H9 (cell line): ENCODE measurements at regions not wholly inside any gene's neighbourhood (a gene's known extent, or its start where the extent isn't known, plus 50 kb on each side); places are given as distances from the start of the nearest gene placed in this dataset.

Experiments
- DNase-seq: peaks from one replicate; pipeline ENCODE4 v3.0.0-alpha.2; 2017
- H2AFZ ChIP-seq: one replicate; pipeline ENCODE4 v1.6.1; 2013; ENCODE audit warnings: mild to moderate bottlenecking, low read length, control low read depth, moderate library complexity
- H2AK5ac ChIP-seq: 2 replicates; pipeline ENCODE4 v1.6.1; 2013; ENCODE audit warnings: low read length, control low read depth, mixed read lengths; ENCODE audit not compliant: insufficient read length
- H2BK120ac ChIP-seq: one replicate; pipeline ENCODE4 v1.6.1; 2013; ENCODE audit warnings: low read depth, mild to moderate bottlenecking, low read length, control low read depth, inconsistent platforms; ENCODE audit not compliant: poor library complexity, severe bottlenecking
- H2BK12ac ChIP-seq: 2 replicates; pipeline ENCODE4 v1.6.1; 2013; ENCODE audit warnings: low read length, control low read depth, mixed read lengths, low read depth; ENCODE audit not compliant: insufficient read length
- H2BK15ac ChIP-seq: 2 replicates; pipeline ENCODE4 v1.6.1; 2013; ENCODE audit warnings: low read depth, low read length, control low read depth
- H2BK20ac ChIP-seq: one replicate; pipeline ENCODE4 v1.6.1; 2013; ENCODE audit warnings: low read depth, mild to moderate bottlenecking, low read length, control low read depth, inconsistent platforms; ENCODE audit not compliant: poor library complexity, severe bottlenecking
- H2BK5ac ChIP-seq: 2 replicates; pipeline ENCODE4 v1.6.1; 2013; ENCODE audit warnings: low read length, control low read depth, mixed read lengths; ENCODE audit not compliant: insufficient read length
- H3K14ac ChIP-seq: 2 replicates; pipeline ENCODE4 v1.6.1; 2013; ENCODE audit warnings: low read length, control low read depth; ENCODE audit not compliant: insufficient read depth
- H3K18ac ChIP-seq: 2 replicates; pipeline ENCODE4 v1.6.1; 2013; ENCODE audit warnings: low read depth, mild to moderate bottlenecking, mixed read lengths, low read length, control low read depth; ENCODE audit not compliant: insufficient read length
- H3K23ac ChIP-seq: 2 replicates; pipeline ENCODE4 v1.6.1; 2013; ENCODE audit warnings: low read length, control low read depth, mixed read lengths, low read depth; ENCODE audit not compliant: insufficient read length
- H3K23me2 ChIP-seq: 2 replicates; pipeline ENCODE4 v1.6.1; 2013; ENCODE audit warnings: low read depth, mild to moderate bottlenecking, mixed read lengths, low read length, control low read depth; ENCODE audit not compliant: insufficient read length, poor library complexity, severe bottlenecking
- H3K27ac ChIP-seq: 2 replicates; pipeline ENCODE4 v1.5.1; 2013; ENCODE audit warnings: low read length, control low read depth, mixed read lengths, low read depth; ENCODE audit not compliant: insufficient read length
- H3K27me3 ChIP-seq: 2 replicates; pipeline ENCODE4 v1.6.1; 2013; ENCODE audit warnings: low read length, control low read depth, inconsistent platforms; ENCODE audit not compliant: insufficient read depth
- H3K4ac ChIP-seq: 2 replicates; pipeline ENCODE4 v1.6.1; 2013; ENCODE audit warnings: low read depth, mild to moderate bottlenecking, control low read depth, inconsistent platforms, low read length, moderate library complexity
- H3K4me1 ChIP-seq: 2 replicates; pipeline ENCODE4 v1.6.1; 2013; ENCODE audit warnings: low read length, control low read depth, inconsistent platforms; ENCODE audit not compliant: insufficient read depth
- H3K4me2 ChIP-seq: 2 replicates; pipeline ENCODE4 v1.6.1; 2013; ENCODE audit warnings: low read length, control low read depth, mixed read lengths; ENCODE audit not compliant: insufficient read length, insufficient read depth
- H3K56ac ChIP-seq: 2 replicates; pipeline ENCODE4 v1.6.1; 2013; ENCODE audit warnings: low read depth, mild to moderate bottlenecking, mixed read lengths, low read length, control low read depth; ENCODE audit not compliant: insufficient read length
- H3K79me1 ChIP-seq: 2 replicates; pipeline ENCODE4 v1.6.1; 2013; ENCODE audit warnings: low read depth, mild to moderate bottlenecking, moderate library complexity, low read length, control low read depth, inconsistent platforms; ENCODE audit not compliant: insufficient read depth, poor library complexity, severe bottlenecking
- H3K79me2 ChIP-seq: 2 replicates; pipeline ENCODE4 v1.6.1; 2013; ENCODE audit warnings: low read length, control low read depth, inconsistent platforms; ENCODE audit not compliant: insufficient read depth
- H3K9ac ChIP-seq: 2 replicates; pipeline ENCODE4 v1.6.1; 2013; ENCODE audit warnings: low read length, control low read depth, mixed read lengths; ENCODE audit not compliant: insufficient read length; ENCODE audit errors: extremely low read depth
- H3K9me3 ChIP-seq: one replicate; pipeline ENCODE4 v1.6.1; 2013; ENCODE audit warnings: low read depth, low read length, inconsistent platforms; ENCODE audit not compliant: control insufficient read depth
- H3T11ph ChIP-seq: one replicate; pipeline ENCODE4 v1.6.1; 2013; ENCODE audit warnings: mild to moderate bottlenecking, low read length, control low read depth, inconsistent platforms
- H4K20me1 ChIP-seq: one replicate; pipeline ENCODE4 v1.6.1; 2013; ENCODE audit not compliant: control insufficient read depth, insufficient read length, insufficient read depth
- H4K5ac ChIP-seq: 2 replicates; pipeline ENCODE4 v1.6.1; 2013; ENCODE audit warnings: low read depth, mild to moderate bottlenecking, mixed read lengths, low read length, control low read depth; ENCODE audit not compliant: insufficient read length
- H4K8ac ChIP-seq: replicated peaks from 2 replicates; pipeline ENCODE4 v1.6.1; 2013; ENCODE audit warnings: low read length, control low read depth, mixed read lengths, low read depth; ENCODE audit not compliant: insufficient read length
- H4K91ac ChIP-seq: 2 replicates; pipeline ENCODE4 v1.6.1; 2013; ENCODE audit warnings: low read depth, mild to moderate bottlenecking, moderate library complexity, mixed read lengths, low read length, control low read depth; ENCODE audit not compliant: insufficient read length
- H3K27ac Mint-ChIP-seq, 3 experiments: 2 replicates in 2 of 3; 3 replicates in 1 of 3; pipeline ENCODE4 v1.8.0; 2020 to 2021; ENCODE audit warnings: mixed read lengths in 3 of 3, mild to moderate bottlenecking in 1 of 3, moderate library complexity in 1 of 3
- H3K27me3 Mint-ChIP-seq: 2 replicates; pipeline ENCODE4 v1.8.0; 2021; ENCODE audit warnings: low read depth, mild to moderate bottlenecking, moderate library complexity, mixed read lengths
- H3K36me3 Mint-ChIP-seq, 3 experiments: 2 replicates in 2 of 3; 3 replicates in 1 of 3; pipeline ENCODE4 v1.8.0; 2020 to 2021; ENCODE audit warnings: low read depth in 3 of 3, mixed read lengths in 3 of 3; ENCODE audit not compliant: insufficient read depth in 1 of 3
- H3K4me1 Mint-ChIP-seq, 2 experiments: 2 replicates each; pipeline ENCODE4 v1.8.0; 2020; ENCODE audit warnings: mixed read lengths in 2 of 2
- H3K4me3 Mint-ChIP-seq, 2 experiments: 2 replicates in 1 of 2; 3 replicates in 1 of 2; pipeline ENCODE4 v1.8.0; 2020 to 2021; ENCODE audit warnings: mild to moderate bottlenecking in 2 of 2, mixed read lengths in 2 of 2, moderate library complexity in 1 of 2
- H3K9me3 Mint-ChIP-seq, 2 experiments: 2 replicates in 1 of 2; 3 replicates in 1 of 2; pipeline ENCODE4 v1.8.0; 2020; ENCODE audit warnings: mild to moderate bottlenecking in 2 of 2, mixed read lengths in 2 of 2, moderate library complexity in 1 of 2
- CTCF ChIP-seq: fragments of 200-600 bp; sonication (generic); conservative IDR thresholded peaks from 3 replicates; pipeline ENCODE4 v1.8.0; 2021; ENCODE audit warnings: antibody characterized with exemption, mild to moderate bottlenecking
- WGBS: extraction: QIAGEN DNeasy Blood & Tissue Kit; methylation state at CpG from one replicate; pipeline ENCODE4 v1.1.7; 2013; ENCODE audit warnings: missing lambda C conversion rate, low lambda C conversion rate, mixed read lengths; ENCODE audit not compliant: insufficient read length; ENCODE audit errors: extremely low coverage; 5-methylcytosine and 5-hydroxymethylcytosine counted together

GRCh38 chr2:216944733-216945132 lies 84.9 kb upstream of the TNP1 start:
- no CpG with 5 or more reads among the region's 4 CpGs for WGBS
- no peak overlapping the region for H3K56ac ChIP-seq

More at GRCh38 chr2:216944733-216945132, 84.9 kb upstream of the TNP1 start:
- H3K18ac ChIP-seq: no peak overlapping the region
- H3T11ph ChIP-seq: no peak overlapping the region
- no peak overlapping the region for H2BK15ac ChIP-seq
- no peak overlapping the region for H2BK20ac ChIP-seq
- no peaks in the 10 kb centered on the region for H3K9me3 ChIP-seq
- peaks cover 10% of the 10 kb centered on the region for H3K27me3 Mint-ChIP-seq
- no peak overlapping the region for H2AK5ac ChIP-seq
- H3K27ac ChIP-seq: no peak overlapping the region
- H3K79me2 ChIP-seq: no peaks in the 10 kb centered on the region
- peaks cover 0 to 5% of the 10 kb centered on the region in 2 experiments; a peak in 4 of 5 replicates for H3K9me3 Mint-ChIP-seq
- H2BK120ac ChIP-seq: no peak overlapping the region
- no peak overlapping the region for H3K14ac ChIP-seq
- H3K9ac ChIP-seq: no peak overlapping the region
- H4K5ac ChIP-seq: no peak overlapping the region
- no peaks in the 10 kb centered on the region for H3K36me3 Mint-ChIP-seq
- DNase-seq: no peak
- no peak overlapping the region for H2BK12ac ChIP-seq
- TF ChIP-seq CTCF: no peak
- H3K27me3 ChIP-seq: no peaks in the 10 kb centered on the region
- no peak overlapping the region for H2BK5ac ChIP-seq
- H3K27ac Mint-ChIP-seq: no peak overlapping the region
- no peak overlapping the region for H3K23ac ChIP-seq
- no peak overlapping the region for H3K4me3 Mint-ChIP-seq
- H3K4me1 Mint-ChIP-seq: no peaks in the 10 kb centered on the region
- H3K4me1 ChIP-seq: no peaks in the 10 kb centered on the region
- H3K79me1 ChIP-seq: no peaks in the 10 kb centered on the region
- no peak overlapping the region for H4K91ac ChIP-seq
- no peak overlapping the region for H3K4ac ChIP-seq
- no peak overlapping the region for H4K8ac ChIP-seq
- H2AFZ ChIP-seq: no peak overlapping the region
- no peaks in the 10 kb centered on the region for H3K23me2 ChIP-seq
- H4K20me1 ChIP-seq: no peaks in the 10 kb centered on the region
- H3K4me2 ChIP-seq: no peak overlapping the region
